SK-N-MC (cell line): ENCODE measurements at regions not wholly inside any gene's neighbourhood (a gene's known extent, or its start where the extent isn't known, plus 50 kb on each side); places are given as distances from the start of the nearest gene placed in this dataset.

Source experiments
- DNase-seq: peaks from one replicate; pipeline ENCODE4 v3.0.0-alpha.2; 2011; ENCODE audit warnings: low read depth, low spot score
- H3K27ac ChIP-seq: fragments of 200-600 bp; sonication (generic); 2 replicates; pipeline ENCODE4 v1.5.1; 2016; ENCODE audit warnings: mixed run types
- H3K36me3 ChIP-seq: fragments of 200-600 bp; sonication (generic); 2 replicates; pipeline ENCODE4 v1.6.1; 2017; ENCODE audit warnings: antibody characterized with exemption, low read length, mixed read lengths; ENCODE audit not compliant: insufficient read depth
- H3K4me3 ChIP-seq: fragments of 200-600 bp; sonication (generic); 2 replicates; pipeline ENCODE4 v1.5.1; 2016
- H3K9ac ChIP-seq: fragments of 200-600 bp; sonication (generic); 2 replicates; pipeline ENCODE4 v1.8.0; 2017; ENCODE audit warnings: mixed run types, mixed read lengths; ENCODE audit not compliant: insufficient read length
- H3K9me3 ChIP-seq: fragments of 200-600 bp; sonication (generic); 2 replicates; pipeline ENCODE4 v1.6.1; 2017; ENCODE audit warnings: low read depth, mild to moderate bottlenecking, antibody characterized with exemption, low read length, moderate library complexity, mixed read lengths
- EZH2 ChIP-seq: fragments of 200-600 bp; sonication (generic); IDR thresholded peaks from one replicate; pipeline ENCODE4 v1.6.1; 2017; ENCODE audit warnings: antibody characterized with exemption
- FOXP2 ChIP-seq: optimal IDR thresholded peaks from 2 replicates; pipeline ENCODE3; 2011; ENCODE audit warnings: mild to moderate bottlenecking, moderate library complexity; ENCODE audit not compliant: insufficient read depth; ENCODE audit errors: extremely low read length, control extremely low read depth
- POLR2AphosphoS5 ChIP-seq: IDR thresholded peaks from 2 replicates; pipeline ENCODE4 v1.6.1; 2012; ENCODE audit warnings: mild to moderate bottlenecking, low read depth, low read length, borderline replicate concordance

DNA sequence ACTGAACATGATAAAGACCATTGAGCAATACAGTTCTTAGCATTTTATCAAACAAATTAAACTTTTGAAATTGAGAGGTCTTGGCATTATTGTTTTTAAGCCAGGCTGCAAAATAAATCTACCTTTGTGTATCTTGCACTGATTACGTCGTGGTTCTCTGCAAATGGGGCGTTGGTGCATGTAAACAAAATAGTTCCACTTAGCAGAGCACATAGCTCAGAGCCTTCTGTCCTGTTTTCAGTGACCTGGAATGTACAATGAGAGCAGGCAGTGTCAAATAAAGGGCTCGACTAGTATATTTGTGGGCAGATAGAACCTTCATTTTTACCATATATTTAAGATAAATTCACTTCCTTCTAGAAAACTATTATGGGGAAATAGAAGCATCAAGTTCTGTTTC, 333.9 kb upstream of the SMIM30 start:
- Histone ChIP-seq H3K9me3 (no peaks in the 10 kb centered on the region), H3K9ac (no peak overlapping the region), H3K36me3 (no peaks in the 10 kb centered on the region), H3K4me3 (no peak overlapping the region), H3K27ac (no peak overlapping the region)
- TF ChIP-seq FOXP2 (no peak), POLR2AphosphoS5 (no peak), EZH2 (no peak)
- no peak for DNase-seq

DNA sequence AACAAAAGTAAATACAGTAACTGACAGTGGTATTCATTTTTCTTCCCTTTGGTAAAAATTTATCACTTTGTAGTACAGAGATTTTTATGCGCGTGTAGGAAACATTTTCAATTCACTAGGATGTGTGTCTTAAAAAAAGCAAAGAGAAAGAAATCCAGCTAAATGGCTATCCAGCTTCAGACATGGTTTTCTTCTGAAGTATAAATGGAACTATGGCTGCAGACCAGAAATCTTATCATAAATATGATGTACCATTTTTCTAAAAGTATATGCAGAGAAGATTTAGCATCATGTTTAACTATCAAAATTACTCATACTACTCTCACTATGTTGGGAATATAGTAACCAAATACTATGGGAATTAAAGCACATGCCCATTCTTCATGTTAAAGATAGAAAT, 328.4 kb upstream of the SMIM30 start:
- DNase-seq, result no peak
- H3K4me3 ChIP-seq, result no peak overlapping the region
- H3K9me3 ChIP-seq, result no peaks in the 10 kb centered on the region
- no peaks in the 10 kb centered on the region for H3K36me3 ChIP-seq
- TF ChIP-seq FOXP2 (no peak), EZH2 (no peak), POLR2AphosphoS5 (no peak)
- no peak overlapping the region for H3K9ac ChIP-seq
- no peak overlapping the region for H3K27ac ChIP-seq

DNA sequence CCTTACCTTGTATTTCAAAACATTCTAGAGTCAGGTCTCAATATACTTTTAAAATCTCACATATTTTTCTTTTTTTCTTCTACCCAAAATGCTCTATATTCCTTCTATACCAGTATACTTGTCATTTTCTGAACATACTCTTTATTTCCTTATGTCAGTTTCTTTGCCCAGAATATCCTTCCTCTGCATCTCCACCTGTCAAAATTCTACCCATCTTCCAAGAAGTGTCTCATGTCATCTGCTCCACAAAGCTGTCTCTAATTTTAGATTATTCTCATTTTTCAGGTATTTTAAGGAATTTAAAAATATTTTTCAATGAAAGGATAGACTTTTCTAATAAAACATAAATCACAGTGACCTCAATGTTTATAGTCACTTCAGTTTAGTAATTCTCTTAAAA, 328.0 kb upstream of the SMIM30 start:
- DNase-seq, result no peak
- Histone ChIP-seq H3K27ac (no peak overlapping the region), H3K9ac (no peak overlapping the region), H3K9me3 (no peaks in the 10 kb centered on the region), H3K36me3 (no peaks in the 10 kb centered on the region), H3K4me3 (no peak overlapping the region)
- no peak for TF ChIP-seq POLR2AphosphoS5
- no peak for TF ChIP-seq FOXP2
- no peak for TF ChIP-seq EZH2

DNA sequence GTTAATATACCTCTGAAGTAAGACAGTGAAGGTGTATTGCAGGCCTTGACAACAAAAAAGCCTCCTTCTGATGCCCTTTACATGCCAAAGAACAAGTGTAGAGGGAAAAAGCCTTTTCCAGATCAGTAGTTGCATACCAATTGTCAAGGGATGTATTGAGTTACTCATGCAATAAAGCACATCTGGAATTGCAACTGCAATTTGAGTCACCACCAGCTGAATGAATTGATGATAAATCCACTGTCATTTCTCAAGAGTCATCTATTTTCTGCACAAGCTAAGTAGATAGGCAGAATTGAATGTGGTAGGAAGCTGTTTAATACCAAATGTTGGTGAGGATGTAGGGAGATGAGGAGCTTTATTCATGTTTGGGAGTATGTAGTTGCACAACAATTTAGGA, 325.9 kb upstream of the SMIM30 start:
- DNase-seq, result no peak
- no peaks in the 10 kb centered on the region for H3K9me3 ChIP-seq
- TF ChIP-seq POLR2AphosphoS5 (no peak), FOXP2 (no peak), EZH2 (no peak)
- no peak overlapping the region for H3K9ac ChIP-seq
- H3K27ac ChIP-seq, result no peak overlapping the region
- H3K36me3 ChIP-seq, result no peaks in the 10 kb centered on the region
- no peak overlapping the region for H3K4me3 ChIP-seq

DNA sequence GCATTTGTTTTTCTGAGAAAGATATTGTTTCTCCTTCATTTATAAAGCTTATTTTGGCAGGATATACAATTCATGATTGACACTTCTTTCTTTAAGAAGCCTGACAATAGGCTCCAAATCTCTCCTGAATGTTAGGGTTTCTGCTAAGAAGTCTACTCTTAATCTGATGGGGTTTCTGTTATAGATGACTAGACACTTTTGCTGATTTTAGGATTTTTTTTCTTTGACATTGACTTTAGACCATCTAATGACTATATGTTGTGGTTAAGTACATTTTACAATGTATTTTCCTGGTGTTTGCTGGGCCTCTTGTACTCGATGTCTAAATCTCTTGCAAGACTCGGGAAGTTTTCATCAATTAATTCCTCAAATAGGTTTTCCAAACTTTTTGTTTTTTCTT, 321.8 kb upstream of the SMIM30 start:
- DNase-seq, result no peak
- TF ChIP-seq EZH2, result no peak
- no peak for TF ChIP-seq POLR2AphosphoS5
- no peak for TF ChIP-seq FOXP2
- Histone ChIP-seq H3K27ac (no peak overlapping the region), H3K9ac (no peak overlapping the region), H3K36me3 (no peaks in the 10 kb centered on the region), H3K4me3 (no peak overlapping the region), H3K9me3 (no peaks in the 10 kb centered on the region)

DNA sequence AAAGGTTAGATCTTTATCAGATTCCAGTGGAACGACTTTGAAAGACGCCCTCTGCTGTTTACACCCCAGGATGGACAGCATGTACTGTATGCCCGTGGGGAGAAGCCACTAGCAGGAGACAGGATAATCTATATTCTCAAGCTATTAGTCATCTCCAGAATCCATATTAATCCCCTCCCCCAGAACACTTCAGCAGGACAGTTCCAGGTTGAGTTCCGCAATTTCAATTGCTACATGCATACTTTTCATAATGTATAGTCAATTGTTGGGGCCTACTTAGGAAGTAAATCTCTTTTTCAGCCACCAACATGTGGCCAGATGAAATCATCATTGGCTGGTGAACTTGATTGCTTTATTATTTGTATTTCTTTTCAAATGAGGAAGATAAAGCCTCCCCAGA, 313.1 kb upstream of the SMIM30 start:
- H3K4me3 ChIP-seq, result no peak overlapping the region
- no peak for DNase-seq
- TF ChIP-seq FOXP2 (no peak), EZH2 (no peak), POLR2AphosphoS5 (no peak)

DNA sequence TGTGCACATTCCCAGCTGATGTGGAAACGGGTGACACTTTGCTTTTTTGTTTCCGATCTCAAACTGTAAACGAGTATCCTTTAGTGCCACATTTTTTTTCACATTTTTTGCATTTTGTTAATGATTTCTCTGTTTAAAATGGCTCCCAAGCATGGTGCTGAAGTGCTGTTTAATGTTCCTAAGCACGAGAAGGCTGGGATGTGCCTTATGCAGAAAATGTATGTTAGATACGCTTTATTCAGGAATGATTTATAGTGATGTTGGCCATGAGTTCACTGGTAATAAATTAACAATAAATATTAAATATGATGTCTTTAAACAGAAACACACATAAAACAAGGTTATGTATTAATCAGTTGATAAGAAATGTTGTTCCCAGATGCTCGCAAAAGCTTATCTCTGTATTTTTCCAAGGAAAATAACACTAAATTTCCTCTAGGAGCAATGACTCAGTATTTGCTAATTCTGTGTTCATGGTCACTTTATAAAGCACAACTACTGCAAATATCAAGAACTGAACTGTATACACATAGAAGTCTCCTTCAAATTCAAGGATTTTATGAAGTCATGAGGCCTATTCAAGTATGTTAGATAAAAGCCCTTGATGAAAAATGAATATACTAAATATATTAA, 305.9 kb upstream of the SMIM30 start:
- Histone ChIP-seq H3K27ac (no peak overlapping the region), H3K9ac (no peak overlapping the region), H3K9me3 (no peaks in the 10 kb centered on the region), H3K4me3 (no peak overlapping the region), H3K36me3 (no peaks in the 10 kb centered on the region)
- TF ChIP-seq FOXP2 (no peak), EZH2 (no peak), POLR2AphosphoS5 (no peak)
- DNase-seq, result no peak

More for the DNA sequence above, 313.1 kb upstream of the SMIM30 start:
- Histone ChIP-seq H3K36me3 (no peaks in the 10 kb centered on the region), H3K27ac (no peak overlapping the region), H3K9me3 (no peaks in the 10 kb centered on the region), H3K9ac (no peak overlapping the region)

DNA sequence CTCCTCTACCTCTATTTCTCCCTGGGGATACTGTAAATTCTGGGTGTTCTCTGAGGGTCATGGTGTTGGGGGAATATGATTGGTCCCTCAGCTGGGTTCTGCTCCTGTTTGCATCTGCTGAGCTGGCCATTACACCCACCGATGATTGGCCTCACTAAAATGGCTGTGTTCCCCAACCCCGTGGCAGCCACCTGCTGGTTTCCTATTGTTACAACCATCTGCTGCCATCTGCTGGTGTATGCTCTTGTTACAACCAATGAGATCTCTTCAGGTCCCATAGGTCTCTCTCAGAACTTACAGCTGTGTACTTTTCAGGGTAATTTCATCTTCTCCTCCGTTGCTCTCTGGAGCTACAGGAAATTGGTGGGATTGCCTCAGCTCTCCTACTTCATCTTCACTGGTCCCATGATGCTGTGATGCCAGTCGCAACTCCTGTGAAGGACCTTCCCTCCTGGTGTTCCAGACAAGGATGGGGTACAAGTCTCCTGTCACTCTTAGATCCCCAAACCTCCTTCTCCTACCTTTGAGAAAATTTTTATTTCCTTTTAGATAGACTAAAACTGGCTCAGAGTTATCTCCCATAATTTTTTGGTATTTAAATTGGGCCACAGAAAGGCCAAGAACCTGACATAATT, 303.5 kb upstream of the SMIM30 start:
- peak; percentile 78 for DNase-seq
- Histone ChIP-seq H3K36me3 (no peaks in the 10 kb centered on the region), H3K9ac (no peak overlapping the region)

DNA sequence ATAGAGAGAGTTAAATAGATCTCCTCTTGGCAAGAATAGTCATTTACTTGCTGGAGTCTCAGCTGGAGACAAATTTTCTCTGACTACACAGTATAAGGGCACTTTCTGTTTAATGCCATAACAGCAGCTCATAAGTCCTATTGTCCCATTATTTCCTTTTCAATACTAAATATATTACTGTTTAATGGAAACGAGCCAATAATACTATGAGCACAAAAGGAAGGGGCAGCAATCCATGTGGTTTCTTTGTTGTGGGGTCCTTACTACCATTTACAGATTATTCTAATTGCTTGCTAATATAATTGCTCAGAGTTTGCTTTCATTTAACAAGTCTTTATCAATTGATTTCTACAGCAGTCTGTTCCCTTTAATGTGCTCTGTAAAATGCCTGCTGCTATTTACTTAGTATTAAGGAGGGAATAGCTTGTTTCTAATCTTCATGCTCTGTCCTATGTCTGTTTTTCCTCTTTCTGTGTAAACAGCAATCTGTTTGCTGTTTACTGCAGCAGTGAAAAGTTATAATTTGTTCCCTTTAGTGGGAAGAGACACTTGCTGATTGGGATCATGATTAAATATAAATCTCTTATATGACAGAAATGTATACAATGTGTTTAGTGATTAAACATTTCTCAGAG, 296.2 kb upstream of the SMIM30 start:
- H3K9ac ChIP-seq, result no peak overlapping the region
- H3K27ac ChIP-seq, result no peak overlapping the region
- H3K36me3 ChIP-seq, result no peaks in the 10 kb centered on the region
- no peak for DNase-seq
- H3K4me3 ChIP-seq, result no peak overlapping the region
- no peaks in the 10 kb centered on the region for H3K9me3 ChIP-seq
- TF ChIP-seq POLR2AphosphoS5, result no peak
- TF ChIP-seq EZH2, result no peak
- no peak for TF ChIP-seq FOXP2

More for the DNA sequence above, 303.5 kb upstream of the SMIM30 start:
- peak overlapping the region; percentile 31 for H3K4me3 ChIP-seq
- H3K27ac ChIP-seq, result no peak overlapping the region
- no peak for TF ChIP-seq EZH2
- TF ChIP-seq FOXP2, result no peak
- TF ChIP-seq POLR2AphosphoS5, result no peak
- no peaks in the 10 kb centered on the region for H3K9me3 ChIP-seq
